Ishikawa (cell line): ENCODE measurements at regions not wholly inside any gene's neighbourhood (a gene's known extent, or its start where the extent isn't known, plus 50 kb on each side); places are given as distances from the start of the nearest gene placed in this dataset.

Experiments
- CEBPB ChIP-seq: IDR thresholded peaks from 2 replicates; pipeline ENCODE4 v1.6.1; 2012
- CREB1 ChIP-seq: IDR thresholded peaks from 2 replicates; pipeline ENCODE4 v1.6.1; 2012; ENCODE audit warnings: low read depth
- RAD21 ChIP-seq: IDR thresholded peaks from 2 replicates; pipeline ENCODE4 v1.6.1; 2012; ENCODE audit warnings: low read depth
- REST ChIP-seq: IDR thresholded peaks from 2 replicates; pipeline ENCODE4 v1.6.1; 2012; ENCODE audit warnings: low read depth, mild to moderate bottlenecking
- TCF12 ChIP-seq: IDR thresholded peaks from 2 replicates; pipeline ENCODE4 v1.6.1; 2012; ENCODE audit warnings: low read depth
- YY1 ChIP-seq: IDR thresholded peaks from 2 replicates; pipeline ENCODE4 v1.6.1; 2012; ENCODE audit warnings: low read depth
- ZBTB7A ChIP-seq: IDR thresholded peaks from 2 replicates; pipeline ENCODE4 v1.6.1; 2012; ENCODE audit warnings: low read depth

GRCh38 chr10:31118556-31118955, 86.9 kb upstream of the ZNF438 start:
- TF ChIP-seq YY1 = no peak
- no peak for TF ChIP-seq REST
- no peak for TF ChIP-seq CEBPB
- TF ChIP-seq ZBTB7A = no peak
- no peak for TF ChIP-seq RAD21
- no peak for TF ChIP-seq CREB1
- TF ChIP-seq TCF12 = no peak
